ENCODE measurements at regions not wholly inside any gene's neighbourhood (a gene's known extent, or its start where the extent isn't known, plus 50 kb on each side); places are given as distances from the start of the nearest gene placed in this dataset.
A peak's percentile ranks its signal among the peaks of the same experiment; 100 is the strongest.
"Not testable (repeated sequence)": the region's sequence is repeated elsewhere in the genome, so short reads cannot be mapped to it uniquely, and the experiment has no call there.

DNA sequence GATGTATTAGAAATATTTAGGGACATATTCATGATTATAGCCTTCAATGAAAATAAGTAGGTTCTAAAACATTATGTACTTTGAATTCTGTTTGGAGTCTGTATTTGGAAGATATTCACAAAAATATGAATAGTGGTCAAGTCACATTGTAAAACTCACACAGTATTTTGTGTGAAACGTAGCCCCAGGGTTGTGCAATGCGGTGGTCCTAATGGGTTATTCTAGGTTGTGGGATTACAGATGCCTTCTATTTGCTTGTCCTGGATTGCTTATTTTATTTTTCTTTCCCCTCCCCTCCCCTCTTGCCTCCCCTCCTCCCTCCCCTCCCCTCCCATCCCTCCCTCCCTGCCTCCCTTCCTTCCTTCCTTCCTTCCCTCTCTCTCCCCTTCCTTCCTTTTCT, 93.7 kb upstream of the THUMPD2 start:
- intact Hi-C loops (cut with micrococcal nuclease): no loop called here
- no peak overlapping the region for H3K4me3 Mint-ChIP-seq
- ChIA-PET CTCF (no interaction called here), POLR2A (no interaction called here)
- peaks cover 3% of the 10 kb centered on the region for H3K27me3 Mint-ChIP-seq
- H3K36me3 Mint-ChIP-seq (ENCODE audit: low read depth): no peaks in the 10 kb centered on the region
- no peak for TF ChIP-seq CTCF (IDR thresholded peaks at IDR 0.05)
- no peaks in the 10 kb centered on the region for H3K4me1 Mint-ChIP-seq (ENCODE audit: low read depth)
- H3K9me3 Mint-ChIP-seq: no peaks in the 10 kb centered on the region
- no peak for DNase-seq
- H3K27ac Mint-ChIP-seq: no peak overlapping the region
- ATAC-seq: no peak

DNA sequence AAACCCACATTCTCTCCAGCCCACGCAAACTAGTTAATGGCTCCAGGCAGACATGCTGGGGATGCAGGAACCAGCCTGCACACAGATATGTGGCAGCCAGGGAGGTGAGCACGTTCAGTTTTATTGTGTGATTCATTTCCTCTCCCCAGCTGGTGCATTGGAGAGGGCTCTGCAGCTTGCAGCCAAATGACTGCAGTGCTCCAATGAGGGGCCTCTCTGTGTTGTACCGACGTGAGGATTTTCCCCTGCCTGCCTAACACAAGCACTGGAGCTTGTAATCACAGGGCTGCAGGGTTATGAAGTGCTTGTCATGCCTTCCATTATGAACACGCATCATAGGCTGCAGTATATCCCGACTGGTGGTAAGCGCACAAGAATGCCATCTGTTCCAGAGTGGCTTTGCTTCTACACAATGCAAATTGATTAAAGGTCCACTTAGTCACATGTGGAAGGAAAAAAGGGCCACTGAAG, 92.3 kb upstream of the THUMPD2 start:
- no peaks in the 10 kb centered on the region for H3K36me3 Mint-ChIP-seq (ENCODE audit: low read depth)
- intact Hi-C loops (cut with micrococcal nuclease): no loop called here
- peak; percentile 27 for ATAC-seq
- H3K27ac Mint-ChIP-seq: no peak overlapping the region
- POLR2A ChIA-PET: no interaction called here
- no peak overlapping the region for H3K4me3 Mint-ChIP-seq
- TF ChIP-seq CTCF (IDR thresholded peaks at IDR 0.05): no peak
- CTCF ChIA-PET: no interaction called here
- H3K27me3 Mint-ChIP-seq: peaks cover 1% of the 10 kb centered on the region
- H3K9me3 Mint-ChIP-seq: no peaks in the 10 kb centered on the region
- H3K4me1 Mint-ChIP-seq (ENCODE audit: low read depth): no peaks in the 10 kb centered on the region
- DNase-seq: no peak

- no peak for TF ChIP-seq CTCF (IDR thresholded peaks at IDR 0.05)
- Mint-ChIP-seq H3K36me3 (ENCODE audit: low read depth) (no peaks in the 10 kb centered on the region), H3K27ac (no peak overlapping the region), H3K9me3 (no peaks in the 10 kb centered on the region), H3K4me3 (no peak overlapping the region), H3K4me1 (ENCODE audit: low read depth) (no peaks in the 10 kb centered on the region), H3K27me3 (peaks cover 1% of the 10 kb centered on the region)
- ChIA-PET CTCF (no interaction called here), POLR2A (no interaction called here)
- intact Hi-C loops (cut with micrococcal nuclease): no loop called here
- DNase-seq (no peak), ATAC-seq (no peak)
Measured at GRCh38 chr2:39870871-39871270, 91.8 kb upstream of the THUMPD2 start.

DNA sequence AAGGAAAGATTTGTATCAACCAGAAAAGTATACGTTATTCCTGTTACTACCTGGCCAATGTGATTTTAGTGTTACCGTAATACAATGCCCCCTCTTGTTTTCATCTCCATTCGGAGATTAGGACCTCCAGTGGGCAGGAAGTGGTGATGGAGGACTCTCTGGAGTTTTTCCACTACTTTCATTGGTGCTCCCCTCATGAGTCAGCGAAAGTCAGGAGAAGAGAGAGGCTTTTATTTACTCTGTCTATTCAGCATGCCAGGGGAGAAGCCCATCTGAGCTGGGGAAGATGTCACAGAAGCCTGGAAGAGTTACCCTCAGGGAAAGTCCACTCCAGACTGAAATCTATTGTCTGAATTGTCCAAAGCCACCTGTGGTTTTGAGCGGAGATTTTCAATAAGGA, 88.2 kb upstream of the THUMPD2 start:
- Mint-ChIP-seq H3K4me3 (no peak overlapping the region), H3K9me3 (no peaks in the 10 kb centered on the region), H3K27ac (no peak overlapping the region), H3K36me3 (ENCODE audit: low read depth) (no peaks in the 10 kb centered on the region), H3K4me1 (ENCODE audit: low read depth) (no peaks in the 10 kb centered on the region), H3K27me3 (no peaks in the 10 kb centered on the region)
- ATAC-seq: no peak
- ChIA-PET CTCF (no interaction called here), POLR2A (no interaction called here)
- intact Hi-C loops (cut with micrococcal nuclease): no loop called here
- TF ChIP-seq CTCF (IDR thresholded peaks at IDR 0.05): no peak
- DNase-seq: no peak

- Mint-ChIP-seq H3K4me1 (ENCODE audit: low read depth) (no peaks in the 10 kb centered on the region), H3K27me3 (no peaks in the 10 kb centered on the region), H3K27ac (no peak overlapping the region), H3K36me3 (ENCODE audit: low read depth) (no peaks in the 10 kb centered on the region), H3K4me3 (no peak overlapping the region), H3K9me3 (no peaks in the 10 kb centered on the region)
- intact Hi-C loops (cut with micrococcal nuclease): no loop called here
- DNase-seq: no peak
- ChIA-PET POLR2A (no interaction called here), CTCF (no interaction called here)
- ATAC-seq: no peak
- no peak for TF ChIP-seq CTCF (IDR thresholded peaks at IDR 0.05)
Measured at GRCh38 chr2:39865751-39866150, 86.7 kb upstream of the THUMPD2 start.

DNA sequence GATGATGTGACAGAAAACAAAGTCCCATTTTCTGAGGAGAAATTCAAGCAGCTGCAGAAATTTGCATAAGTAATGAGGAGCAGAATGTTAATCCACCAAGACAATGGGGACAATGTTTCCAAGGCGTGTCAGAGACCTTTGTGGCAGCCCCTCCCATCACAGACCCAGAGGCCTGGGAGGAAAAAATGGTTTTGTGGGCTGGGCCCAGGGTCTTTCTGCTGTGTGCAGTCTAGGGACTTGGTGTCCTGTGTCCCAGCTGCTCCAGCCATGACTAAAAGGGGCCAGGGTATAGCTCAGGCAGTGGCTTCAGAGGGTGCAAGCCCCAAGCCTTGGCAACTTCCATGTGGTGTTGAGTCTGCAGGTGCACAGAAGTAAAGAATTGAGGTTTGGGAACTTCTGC, 84.6 kb upstream of the THUMPD2 start:
- H3K27ac Mint-ChIP-seq; CTCF ChIA-PET; POLR2A ChIA-PET; H3K27me3 Mint-ChIP-seq; H3K36me3 Mint-ChIP-seq (ENCODE audit: low read depth); H3K9me3 Mint-ChIP-seq; intact Hi-C loops (cut with micrococcal nuclease); H3K4me1 Mint-ChIP-seq (ENCODE audit: low read depth); H3K4me3 Mint-ChIP-seq; ATAC-seq; DNase-seq: not testable (repeated sequence)

Measured in activated CD8-positive, alpha-beta T cell treated with anti-CD3 and anti-CD28 coated beads for 36 hours (primary cell).